DND-41 (cell line): ENCODE measurements at regions not wholly inside any gene's neighbourhood (a gene's known extent, or its start where the extent isn't known, plus 50 kb on each side); places are given as distances from the start of the nearest gene placed in this dataset.

ENCODE experiments used
- EZH2 ChIP-seq: IDR thresholded peaks from 3 replicates; pipeline ENCODE4 v1.6.1; 2012; ENCODE audit warnings: borderline replicate concordance, low read depth, mild to moderate bottlenecking, moderate library complexity, low read length, inconsistent platforms; ENCODE audit not compliant: severe bottlenecking
- TF ChIP-seq, protein P1 (sequence below): IDR thresholded peaks from 2 replicates; pipeline ENCODE4 v1.5.1; 2012; ENCODE audit warnings: borderline replicate concordance, low read length, moderate library complexity, mild to moderate bottlenecking; ENCODE audit not compliant: poor library complexity, severe bottlenecking; ENCODE audit errors: extremely low read depth

DNA sequence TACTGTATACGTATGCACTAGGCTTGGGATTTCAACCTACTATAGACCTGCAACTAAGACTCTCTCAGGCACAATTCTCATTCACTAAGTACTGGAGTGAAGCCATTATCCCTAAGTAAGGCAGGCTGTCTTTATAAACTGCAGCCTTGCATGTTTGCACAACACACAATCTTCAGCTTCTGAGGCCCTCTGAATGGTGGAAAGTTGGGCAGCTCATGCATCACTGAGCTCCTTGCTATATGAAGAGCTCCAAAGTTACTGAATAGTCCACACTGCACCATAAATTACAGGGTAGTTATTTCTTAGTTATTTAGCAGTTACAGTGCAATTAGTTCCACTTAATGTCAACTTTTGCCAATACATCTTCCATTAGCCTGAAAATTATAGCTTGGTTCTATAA, 384.6 kb downstream of the BRINP1 start:
- TF ChIP-seq, protein P1, sequence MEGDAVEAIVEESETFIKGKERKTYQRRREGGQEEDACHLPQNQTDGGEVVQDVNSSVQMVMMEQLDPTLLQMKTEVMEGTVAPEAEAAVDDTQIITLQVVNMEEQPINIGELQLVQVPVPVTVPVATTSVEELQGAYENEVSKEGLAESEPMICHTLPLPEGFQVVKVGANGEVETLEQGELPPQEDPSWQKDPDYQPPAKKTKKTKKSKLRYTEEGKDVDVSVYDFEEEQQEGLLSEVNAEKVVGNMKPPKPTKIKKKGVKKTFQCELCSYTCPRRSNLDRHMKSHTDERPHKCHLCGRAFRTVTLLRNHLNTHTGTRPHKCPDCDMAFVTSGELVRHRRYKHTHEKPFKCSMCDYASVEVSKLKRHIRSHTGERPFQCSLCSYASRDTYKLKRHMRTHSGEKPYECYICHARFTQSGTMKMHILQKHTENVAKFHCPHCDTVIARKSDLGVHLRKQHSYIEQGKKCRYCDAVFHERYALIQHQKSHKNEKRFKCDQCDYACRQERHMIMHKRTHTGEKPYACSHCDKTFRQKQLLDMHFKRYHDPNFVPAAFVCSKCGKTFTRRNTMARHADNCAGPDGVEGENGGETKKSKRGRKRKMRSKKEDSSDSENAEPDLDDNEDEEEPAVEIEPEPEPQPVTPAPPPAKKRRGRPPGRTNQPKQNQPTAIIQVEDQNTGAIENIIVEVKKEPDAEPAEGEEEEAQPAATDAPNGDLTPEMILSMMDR, result no peak
- no peak for TF ChIP-seq EZH2
